Fibroblast of skin of left quadriceps (primary cell): ENCODE measurements at regions not wholly inside any gene's neighbourhood (a gene's known extent, or its start where the extent isn't known, plus 50 kb on each side); places are given as distances from the start of the nearest gene placed in this dataset.
"Not testable (repeated sequence)": the region's sequence is repeated elsewhere in the genome, so short reads cannot be mapped to it uniquely, and the experiment has no call there.

Source experiments
- DNase-seq, 2 experiments: peaks; one replicate each; pipeline ENCODE4 v3.0.0-alpha.2; 2013; ENCODE audit warnings: low read depth in 2 of 2

DNA sequence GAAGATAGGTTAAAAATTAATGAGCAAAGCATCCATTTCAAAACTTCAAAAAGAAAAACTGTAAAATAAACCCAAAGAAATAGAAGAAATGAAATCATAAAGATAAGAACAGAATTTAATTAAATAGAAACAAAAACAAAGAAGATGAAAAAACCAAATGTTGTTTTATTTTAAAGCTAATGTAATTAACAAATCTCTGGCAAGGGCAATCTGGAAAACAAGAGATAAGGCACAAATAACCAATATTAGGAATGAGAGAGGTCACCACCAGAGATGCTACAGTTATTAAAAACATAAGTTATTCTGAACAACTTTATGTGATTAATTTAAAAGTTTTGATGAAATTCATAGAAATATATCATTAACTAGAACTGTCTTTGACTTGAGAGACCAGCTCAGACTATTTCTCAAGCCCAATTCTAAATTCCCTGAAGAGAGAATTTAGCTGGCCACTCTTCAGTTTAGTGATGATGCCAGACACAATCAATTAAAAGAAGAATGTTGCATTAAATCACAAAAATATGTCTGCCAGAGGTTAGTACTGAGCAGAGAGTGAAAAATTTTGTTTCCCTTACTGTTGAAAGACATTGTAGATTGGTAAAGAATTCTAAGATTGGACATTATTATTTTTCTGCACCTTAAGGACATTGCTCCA lies 227.4 kb upstream of the VLDLR start:
- not testable (repeated sequence) for DNase-seq

DNA sequence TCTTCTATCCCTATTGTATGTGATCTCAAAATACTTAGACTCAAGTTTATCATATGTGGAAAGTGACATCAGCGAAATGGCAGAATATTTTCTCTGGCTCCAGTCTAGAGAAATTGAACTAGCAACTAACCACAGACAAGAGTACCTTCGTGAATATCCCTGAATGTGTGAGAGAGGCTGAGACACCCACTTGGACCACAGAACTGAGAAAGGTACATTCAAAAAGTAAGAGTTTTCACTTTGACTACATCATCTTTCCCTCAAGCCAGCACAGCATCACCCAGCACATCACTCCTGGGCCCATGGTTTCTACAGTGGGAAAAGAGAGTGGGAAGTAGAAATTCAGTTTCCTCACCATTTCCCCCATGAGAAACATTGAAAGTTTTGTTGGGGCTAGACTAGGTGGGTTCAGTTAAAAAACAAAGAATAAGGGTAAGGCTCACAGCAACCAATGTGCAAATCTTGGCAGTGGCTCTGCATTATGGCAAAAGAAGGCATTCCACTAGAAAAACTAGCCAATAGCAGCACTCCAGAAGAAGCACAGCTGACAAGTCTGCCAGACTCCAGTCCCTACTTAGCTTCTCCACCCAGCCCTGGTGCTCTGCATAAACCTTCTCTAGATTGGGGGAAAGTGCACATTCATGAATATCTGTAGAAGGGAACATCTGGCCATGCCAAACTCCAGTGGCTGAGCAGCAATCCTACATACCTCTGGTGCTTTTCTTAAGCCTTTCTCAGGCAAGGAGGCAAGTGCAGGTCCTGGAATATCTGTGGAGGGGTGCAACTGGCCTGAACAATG lies 225.6 kb upstream of the VLDLR start:
- no peak for DNase-seq

DNA sequence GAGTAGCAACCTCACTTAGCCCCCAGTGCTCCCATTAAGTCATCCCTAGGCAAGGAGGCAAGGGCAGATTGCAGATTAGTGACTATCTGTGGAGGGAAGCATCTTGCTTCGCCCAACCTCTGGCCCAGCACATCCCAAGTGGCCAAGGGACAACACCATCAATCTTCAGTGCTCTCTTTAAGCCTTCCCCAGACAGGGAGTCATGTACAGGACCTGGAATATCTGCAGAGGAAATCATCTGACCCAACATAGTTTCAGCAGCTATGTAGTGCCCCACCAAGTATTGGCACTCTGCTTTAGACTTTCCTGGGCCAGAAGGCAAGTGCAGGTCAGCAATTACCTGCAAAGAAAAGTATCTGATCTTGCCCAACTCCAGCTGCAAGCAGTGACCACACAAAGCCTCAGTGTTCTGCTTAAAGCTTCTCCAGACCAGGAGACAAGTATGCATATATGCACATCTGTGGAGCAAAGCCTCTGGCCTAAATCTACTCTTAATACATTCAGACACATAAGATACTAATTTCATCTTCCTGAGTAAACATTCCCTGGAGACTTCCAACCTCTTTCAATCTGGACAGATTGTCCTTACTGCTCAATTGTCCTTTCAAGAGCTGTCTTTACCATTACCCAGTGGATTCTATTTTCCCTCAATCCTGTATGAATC lies 224.8 kb upstream of the VLDLR start:
- DNase-seq: no peak

DNA sequence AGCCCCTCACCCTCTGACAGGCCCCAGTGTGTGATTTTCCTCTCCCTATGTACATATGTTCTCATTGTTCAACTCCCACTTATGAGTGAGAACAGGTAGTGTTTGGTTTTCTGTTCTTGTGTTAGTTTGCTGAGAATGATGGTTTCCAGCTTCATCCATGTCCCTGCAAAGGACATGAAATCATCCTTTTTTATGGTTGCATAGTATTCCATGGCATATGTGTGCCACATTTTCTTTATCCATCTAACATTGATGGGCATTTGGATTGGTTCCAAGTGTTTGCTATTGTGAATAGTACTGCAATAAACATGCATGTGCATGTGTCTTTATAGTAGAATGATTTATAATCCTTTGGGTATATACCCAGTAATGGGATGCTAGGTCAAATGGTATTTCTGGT lies 223.7 kb upstream of the VLDLR start:
- DNase-seq: not testable (repeated sequence)

DNA sequence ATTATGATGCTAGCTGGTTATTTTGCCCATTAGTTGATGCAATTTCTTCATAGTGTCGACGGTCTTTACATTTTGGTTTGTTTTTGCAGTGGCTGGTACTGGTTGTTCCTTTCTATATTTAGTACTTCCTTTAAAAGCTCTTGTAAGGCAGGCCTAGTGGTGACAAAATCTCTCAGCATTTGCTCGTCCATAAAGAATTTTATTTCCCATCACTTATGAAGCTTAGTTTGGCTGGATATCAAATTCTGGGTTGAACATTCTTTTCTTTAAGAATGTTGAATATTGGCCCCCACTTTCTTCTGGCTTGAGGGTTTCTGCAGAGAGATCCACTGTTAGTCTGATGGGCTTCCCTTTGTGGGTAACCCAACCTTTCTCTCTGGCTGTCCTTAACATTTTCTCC lies 219.8 kb upstream of the VLDLR start:
- DNase-seq: not testable (repeated sequence)

DNA sequence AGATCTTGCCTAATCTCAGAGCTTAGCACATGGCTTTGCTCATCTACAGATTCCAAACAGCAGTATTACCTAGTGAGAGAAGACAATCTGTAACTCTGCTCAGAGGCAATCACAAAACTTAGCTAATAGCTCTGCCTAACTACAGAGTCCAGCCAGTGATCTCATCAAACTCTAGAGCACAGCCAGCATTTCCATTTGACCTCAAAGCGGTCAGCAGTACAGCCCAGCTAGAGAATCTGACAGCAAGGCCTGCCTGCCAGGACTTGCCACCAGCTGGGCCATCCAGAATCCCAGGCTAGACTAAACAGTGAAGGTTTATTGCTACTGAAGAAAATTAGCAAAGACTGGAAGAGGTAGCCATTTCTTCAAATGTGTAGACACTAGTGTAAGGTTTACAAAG lies 217.9 kb upstream of the VLDLR start:
- no peak for DNase-seq

DNA sequence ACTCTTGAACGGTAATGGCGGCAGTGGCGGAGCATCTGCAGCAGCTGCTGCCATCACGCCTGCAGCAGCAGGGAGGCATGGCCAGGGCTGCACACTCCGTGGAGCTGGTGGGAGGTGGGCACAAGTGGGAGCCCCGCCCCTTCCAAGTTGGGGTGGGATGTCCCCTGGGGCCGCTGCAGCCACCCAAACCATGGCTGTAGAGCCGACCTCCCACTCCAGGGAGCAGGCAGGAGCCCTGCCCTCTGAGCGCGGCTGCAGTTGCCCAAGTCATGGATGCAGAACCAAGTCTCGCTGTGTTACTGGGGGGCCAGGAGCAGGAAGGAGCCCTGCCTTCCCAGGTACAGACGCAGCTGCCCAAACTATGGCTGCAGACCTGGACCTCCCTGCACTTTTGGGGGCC lies 215.3 kb upstream of the VLDLR start:
- no peak for DNase-seq

DNA sequence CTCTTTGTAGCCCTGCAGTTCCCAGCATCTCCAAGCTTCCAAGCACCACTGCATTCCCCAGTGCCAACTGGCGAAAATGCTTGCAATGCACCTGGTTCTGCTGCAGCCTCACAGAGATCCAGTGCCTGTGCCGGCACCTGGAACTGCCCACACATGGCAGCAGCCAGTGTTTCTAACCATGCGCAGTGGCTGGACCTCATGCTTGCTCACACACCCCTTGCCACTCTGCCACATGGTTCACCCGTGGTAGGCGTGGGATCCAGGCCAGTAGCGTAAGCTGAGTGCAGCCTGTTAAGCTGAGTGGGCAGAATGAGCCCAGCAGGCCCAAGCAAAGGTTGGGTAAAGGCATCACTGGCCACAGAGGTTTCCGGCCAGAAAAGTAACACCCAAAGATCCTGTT lies 214.1 kb upstream of the VLDLR start:
- no peak for DNase-seq

DNA sequence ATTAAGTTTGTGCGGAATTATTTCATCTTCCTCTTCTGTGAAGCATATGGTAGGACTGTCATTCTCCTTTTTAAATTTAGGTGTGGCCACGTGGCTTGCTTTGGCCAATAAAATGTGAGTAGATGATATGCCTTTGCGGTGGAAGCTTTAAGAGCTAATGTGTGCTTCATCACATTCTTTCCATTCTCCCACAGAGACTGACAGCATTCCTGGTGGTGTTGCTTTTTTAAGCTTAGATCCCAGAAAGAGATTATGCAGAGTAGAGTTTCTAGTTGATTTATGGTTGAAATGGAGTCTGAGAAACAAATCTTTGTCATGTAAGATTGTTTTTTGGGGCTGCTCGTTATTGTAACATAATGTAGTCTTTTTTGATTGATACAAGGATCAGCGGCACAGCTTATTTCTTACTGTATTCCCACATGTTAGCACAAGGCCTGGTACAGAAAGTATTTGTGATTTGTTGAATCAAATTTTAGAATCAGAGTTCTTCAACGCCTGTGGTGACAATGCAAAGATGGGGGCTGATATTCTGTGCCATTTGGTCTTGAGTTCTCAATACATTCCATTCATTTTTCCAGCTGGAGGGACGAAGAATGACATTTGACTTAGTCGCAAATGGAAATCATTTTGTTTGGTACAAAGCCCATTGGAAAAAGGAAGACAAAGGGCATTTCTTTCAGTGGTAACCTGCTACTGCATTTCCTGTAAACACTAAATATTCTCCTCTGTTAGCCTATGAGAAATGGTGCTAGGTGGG lies 209.9 kb upstream of the VLDLR start:
- peak; percentile 64 for DNase-seq

DNA sequence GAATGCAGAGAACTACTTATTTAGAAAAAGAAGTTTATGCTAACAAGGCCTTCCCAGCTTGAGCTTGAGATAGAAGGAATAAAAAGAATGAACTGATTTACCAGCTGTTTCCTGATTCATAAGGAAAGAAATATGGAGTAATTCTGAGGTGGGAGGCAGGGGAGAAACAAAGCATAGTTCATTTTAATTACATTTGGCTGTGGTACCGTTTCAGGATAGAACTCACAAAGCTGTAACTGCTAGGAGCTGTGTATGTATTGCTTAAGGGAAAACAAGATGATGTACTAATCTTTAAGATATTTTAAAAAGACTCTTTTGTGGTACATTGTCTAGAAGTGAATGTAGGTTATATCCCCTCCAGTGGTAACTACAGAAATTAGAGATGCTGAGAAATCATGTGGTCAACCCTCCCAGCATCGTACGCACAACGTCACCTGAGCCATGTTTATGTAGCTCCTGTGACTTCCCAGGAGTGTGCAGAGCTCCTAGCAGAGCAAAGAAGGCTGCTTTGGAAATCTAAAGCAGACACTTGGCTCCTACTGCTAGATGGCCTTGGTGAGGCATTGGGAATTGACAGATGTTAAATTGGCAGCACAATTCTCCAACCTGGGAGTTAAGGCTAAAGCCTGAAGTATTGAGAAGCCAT lies 208.3 kb upstream of the VLDLR start:
- peak; percentile 29 to 35 for DNase-seq

DNA sequence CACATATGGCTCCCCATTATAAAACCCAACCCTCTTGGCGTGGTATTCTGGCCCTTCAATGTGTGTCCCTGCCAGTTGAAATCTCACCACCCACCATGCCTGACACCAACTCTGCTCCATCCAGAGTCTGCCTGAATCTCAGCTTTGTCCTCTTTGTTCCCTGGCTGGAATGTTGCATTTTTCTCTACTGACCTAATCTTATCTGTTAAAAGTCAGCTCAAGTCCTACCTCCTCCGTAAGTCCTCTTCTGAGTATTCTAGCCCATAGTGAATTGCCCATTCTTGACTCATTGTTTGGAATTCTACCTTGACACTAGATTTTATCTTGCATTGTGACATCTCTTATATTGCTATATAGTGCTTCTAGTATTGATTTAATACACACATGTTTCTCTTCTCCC lies 207.1 kb upstream of the VLDLR start:
- no peak for DNase-seq

DNA sequence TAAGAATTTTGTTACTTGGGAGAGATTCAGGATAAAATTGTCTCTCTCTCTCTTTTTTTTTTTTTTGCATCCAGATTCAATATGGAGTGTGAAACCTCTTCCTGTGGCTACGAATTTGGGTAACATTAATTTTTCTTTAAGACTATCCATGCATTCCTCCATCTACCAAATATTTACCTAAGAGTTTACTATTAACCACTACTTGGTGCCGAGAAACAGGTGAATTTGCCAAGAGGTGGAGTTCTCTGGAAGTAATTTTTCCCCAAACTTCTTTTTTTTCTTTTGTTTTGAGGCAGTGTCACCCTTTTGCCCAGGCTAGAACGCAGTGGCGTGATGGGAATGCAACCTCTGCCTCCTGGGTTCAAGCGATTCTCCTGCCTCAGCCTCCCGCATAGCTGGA lies 206.3 kb upstream of the VLDLR start:
- DNase-seq: no peak

DNA sequence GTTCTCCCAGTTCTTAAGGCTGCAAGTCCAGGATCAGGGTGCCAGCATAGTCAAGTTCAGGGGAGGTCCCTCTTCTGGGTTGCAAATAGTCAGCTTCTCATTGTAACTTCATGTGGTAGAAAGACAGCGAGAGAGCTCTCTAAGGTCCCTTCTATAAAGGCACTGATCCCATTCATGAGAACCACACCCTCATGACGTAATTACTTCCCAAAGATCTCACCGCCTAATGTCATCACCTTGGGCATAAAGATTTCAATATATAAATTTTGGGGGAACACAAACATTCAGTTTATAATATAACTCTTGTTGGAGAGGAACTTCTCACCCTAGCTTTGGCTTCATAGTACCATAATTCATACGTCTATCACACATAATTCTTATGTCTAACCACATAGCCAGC lies 203.9 kb upstream of the VLDLR start:
- no peak for DNase-seq

DNA sequence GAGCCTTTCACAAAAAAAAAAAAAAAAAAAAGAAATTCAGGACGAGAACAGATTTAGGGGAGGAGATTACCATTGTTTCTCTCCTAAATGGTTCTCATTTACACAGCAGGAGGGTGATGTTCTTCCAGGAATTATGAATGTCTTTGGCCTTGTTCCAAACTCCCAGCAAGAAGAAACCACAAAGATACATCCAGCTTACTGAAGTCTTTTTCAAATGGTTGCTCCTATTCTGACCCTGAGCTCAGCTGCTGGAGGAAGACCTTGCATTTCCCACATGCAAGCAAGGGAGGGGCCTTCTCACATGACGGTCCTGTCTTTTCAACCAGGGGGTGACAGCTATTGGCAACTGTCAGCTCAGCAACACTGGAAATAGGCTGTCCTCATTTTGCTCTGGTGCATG lies 203.0 kb upstream of the VLDLR start:
- peak; percentile 69 to 74 for DNase-seq

DNA sequence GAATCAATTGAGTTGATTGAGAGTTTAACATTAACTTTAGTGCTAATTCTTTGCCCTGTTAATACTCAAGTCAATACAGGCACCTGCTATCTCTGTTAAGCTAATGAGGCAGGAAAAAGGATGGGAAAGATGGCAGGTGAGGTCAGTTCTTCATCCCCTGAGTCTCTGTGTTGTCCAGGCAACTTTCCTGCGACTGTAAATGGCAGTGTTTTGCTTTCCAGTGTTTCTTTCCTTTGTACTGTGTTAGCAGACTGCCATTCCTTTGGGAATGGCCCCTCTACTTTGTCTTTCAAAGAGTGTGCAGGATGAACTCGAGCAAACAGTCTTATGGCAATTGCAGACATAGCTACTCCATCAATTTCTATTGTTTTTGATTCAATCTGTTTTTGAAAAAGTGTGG lies 202.2 kb upstream of the VLDLR start:
- no peak for DNase-seq

DNA sequence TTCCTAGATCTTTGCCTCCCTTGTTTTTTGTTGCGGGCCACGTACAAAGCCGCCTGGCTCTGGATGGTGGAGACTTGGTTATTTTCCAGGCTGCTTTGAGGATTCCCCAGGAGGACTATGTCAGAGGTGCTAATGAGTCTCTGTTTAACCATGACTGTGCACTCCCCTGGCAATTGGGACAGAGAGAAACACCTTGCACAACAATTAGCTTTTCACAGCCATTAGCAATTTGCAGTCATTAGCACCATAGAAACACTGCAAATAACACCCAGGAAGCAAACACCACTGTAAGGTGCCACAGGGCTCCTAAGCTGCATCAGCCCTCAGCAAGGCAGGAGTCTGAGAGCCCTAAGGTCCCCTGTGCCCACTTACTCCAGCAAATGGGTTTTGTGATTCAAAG lies 201.0 kb upstream of the VLDLR start:
- DNase-seq: no peak

DNA sequence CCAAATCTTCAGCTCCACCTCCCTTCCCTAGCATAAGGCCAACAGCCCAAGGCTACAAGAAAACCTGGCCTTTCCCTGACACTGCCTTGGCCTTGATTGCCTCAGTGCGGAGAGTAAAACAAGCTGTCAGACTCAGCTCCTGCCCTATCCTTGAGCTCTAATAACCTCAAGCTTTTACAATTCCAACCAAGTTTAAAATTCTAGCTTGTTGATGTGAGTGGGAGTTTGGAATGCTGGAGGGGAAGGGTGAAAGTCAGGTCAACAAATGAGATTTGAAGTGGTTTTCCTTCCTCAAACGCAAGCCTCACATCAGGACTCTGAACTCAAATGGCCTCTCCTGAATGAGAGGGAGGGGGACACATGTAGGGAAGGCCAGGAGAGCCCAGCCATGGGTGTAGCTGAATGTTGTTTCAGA lies 197.0 kb upstream of the VLDLR start:
- DNase-seq: no peak

DNA sequence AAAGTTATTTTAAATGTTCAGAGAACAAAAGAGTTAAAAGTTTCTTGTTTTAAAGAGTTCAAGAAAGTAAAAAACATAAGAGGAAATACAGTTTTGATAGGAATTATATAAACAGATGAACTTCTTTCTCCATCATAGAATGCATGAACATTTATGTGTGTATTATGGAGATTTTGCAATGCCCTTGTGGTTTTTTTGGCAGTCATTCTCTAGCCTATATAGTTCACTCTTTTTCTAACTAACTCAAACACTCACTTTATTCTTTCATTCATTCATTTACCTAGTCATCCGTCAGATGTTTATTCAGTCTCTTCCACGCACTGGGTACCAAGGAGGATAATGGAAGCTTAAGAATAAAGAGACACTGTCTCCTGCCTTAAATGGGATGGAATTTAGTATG lies 195.9 kb upstream of the VLDLR start:
- DNase-seq: no peak

DNA sequence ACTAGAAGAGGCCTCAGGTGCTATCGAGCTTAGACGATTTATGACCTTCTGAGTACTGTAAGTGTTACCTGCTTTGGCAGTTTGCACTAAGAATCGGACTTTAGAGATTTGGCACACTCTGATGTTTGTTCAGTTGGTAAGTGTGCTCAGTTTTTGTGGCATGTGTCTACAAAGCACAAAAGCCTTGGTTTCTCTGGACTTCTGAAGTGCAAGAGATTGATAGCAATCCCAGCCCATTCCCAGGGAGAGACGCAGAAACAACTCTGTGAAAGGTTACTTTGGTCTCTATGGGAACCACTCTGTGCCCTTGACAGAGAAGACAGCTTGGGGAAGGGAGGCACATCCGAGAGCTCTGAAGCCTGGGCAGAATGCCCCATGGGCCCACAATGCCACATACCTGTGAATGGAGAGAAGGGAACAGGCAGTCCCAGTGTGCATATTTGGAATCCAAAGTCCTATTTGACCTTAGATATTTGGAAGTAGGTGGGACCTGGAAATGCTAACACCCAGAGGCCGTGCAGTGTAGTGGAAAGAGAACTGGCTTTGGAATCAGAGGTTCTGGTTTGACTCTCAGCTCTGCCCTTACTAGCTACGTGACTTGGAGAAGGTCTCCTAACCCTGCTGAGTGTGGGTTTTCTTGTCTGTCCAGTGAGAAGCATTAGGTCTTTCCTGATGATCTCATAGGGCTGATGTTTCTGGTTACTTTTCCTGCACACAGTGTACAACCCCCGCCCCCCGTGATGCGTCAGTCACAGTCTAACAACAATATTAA lies 194.3 kb upstream of the VLDLR start:
- no peak for DNase-seq

DNA sequence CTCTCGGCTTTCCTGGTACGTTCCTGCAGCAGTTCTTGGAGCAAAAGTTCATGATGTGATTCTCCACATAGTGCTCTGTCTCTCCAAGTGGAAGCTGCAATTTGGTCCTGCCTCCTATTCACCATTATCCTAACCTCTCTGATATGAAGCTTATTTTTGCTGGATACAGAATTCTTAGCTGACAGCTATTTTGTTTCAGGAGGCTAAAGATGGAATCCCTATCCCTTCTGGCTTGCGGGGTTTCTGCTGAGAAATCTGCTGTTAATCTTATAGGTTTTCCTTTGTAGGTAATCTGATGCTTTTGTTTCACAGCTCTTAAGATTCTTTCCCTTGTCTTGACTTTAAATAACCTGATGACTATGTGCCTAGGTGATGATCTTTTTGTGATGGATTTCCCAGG lies 181.6 kb upstream of the VLDLR start:
- no peak for DNase-seq

DNA sequence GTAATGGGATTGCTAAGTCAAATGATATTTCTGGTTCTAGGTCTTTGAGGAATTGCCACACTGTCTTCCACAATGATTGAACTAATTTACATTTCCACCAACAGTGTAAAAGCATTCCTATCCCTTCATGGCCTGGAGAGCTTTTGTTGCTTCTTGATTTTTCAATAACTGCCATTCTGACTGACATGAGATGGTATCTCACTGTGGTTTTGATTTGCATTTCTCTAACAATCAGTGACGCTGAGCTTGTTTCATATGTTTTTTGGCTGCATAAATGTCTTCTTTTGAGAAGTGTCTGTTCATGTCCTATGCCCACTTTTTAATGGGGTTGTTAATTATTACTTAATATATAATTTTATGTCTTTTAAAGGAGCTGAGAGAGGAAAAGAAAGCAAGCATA lies 177.7 kb upstream of the VLDLR start:
- not testable (repeated sequence) for DNase-seq
